GM23338 (cell line): ENCODE measurements at regions not wholly inside any gene's neighbourhood (a gene's known extent, or its start where the extent isn't known, plus 50 kb on each side); places are given as distances from the start of the nearest gene placed in this dataset.

ENCODE experiments used
- CREB1 ChIP-seq: fragments of 250-450 bp; sonication (Bioruptor Pico); IDR thresholded peaks from 2 replicates; pipeline ENCODE4 v1.5.0; 2020; ENCODE audit warnings: low read depth, mild to moderate bottlenecking, moderate library complexity
- CTCF ChIP-seq, 2 experiments: fragments of 200-600 bp in 1 of 2; sonication (generic) in 1 of 2; conservative IDR thresholded peaks; 2 replicates each; pipeline versions ENCODE4 v1.5.1 to v1.6.1; 2016 to 2017; ENCODE audit warnings: antibody characterized with exemption in 2 of 2, low read depth in 2 of 2, mild to moderate bottlenecking in 2 of 2, moderate library complexity in 1 of 2
- EZH2 ChIP-seq: fragments of 200-600 bp; sonication (generic); IDR thresholded peaks from one replicate; pipeline ENCODE4 v1.8.0; 2017; ENCODE audit warnings: antibody characterized with exemption, mild to moderate bottlenecking, low read depth; ENCODE audit not compliant: unreplicated experiment
- EZH2phosphoT487 ChIP-seq: fragments of 200-600 bp; sonication (generic); IDR thresholded peaks from one replicate; pipeline ENCODE4 v1.8.1; 2018; ENCODE audit warnings: antibody characterized with exemption; ENCODE audit not compliant: unreplicated experiment
- JUNB ChIP-seq: IDR thresholded peaks from one replicate; pipeline ENCODE4 v1.6.1; 2016; ENCODE audit warnings: antibody characterized with exemption; ENCODE audit not compliant: unreplicated experiment
- NANOG ChIP-seq: IDR thresholded peaks from 2 replicates; pipeline ENCODE4 v1.6.1; 2016; ENCODE audit warnings: antibody characterized with exemption, borderline replicate concordance
- POLR2AphosphoS5 ChIP-seq: IDR thresholded peaks from 2 replicates; pipeline ENCODE4 v1.6.1; 2016; ENCODE audit warnings: antibody characterized with exemption, low read depth
- REST ChIP-seq: IDR thresholded peaks from one replicate; pipeline ENCODE4 v1.6.1; 2018; ENCODE audit warnings: antibody characterized with exemption; ENCODE audit not compliant: unreplicated experiment
- TF ChIP-seq, protein P1 (sequence below): fragments of 250-450 bp; sonication (Bioruptor Pico); IDR thresholded peaks from 2 replicates; pipeline ENCODE4 v1.5.0; 2020; ENCODE audit warnings: mild to moderate bottlenecking, moderate library complexity

DNA sequence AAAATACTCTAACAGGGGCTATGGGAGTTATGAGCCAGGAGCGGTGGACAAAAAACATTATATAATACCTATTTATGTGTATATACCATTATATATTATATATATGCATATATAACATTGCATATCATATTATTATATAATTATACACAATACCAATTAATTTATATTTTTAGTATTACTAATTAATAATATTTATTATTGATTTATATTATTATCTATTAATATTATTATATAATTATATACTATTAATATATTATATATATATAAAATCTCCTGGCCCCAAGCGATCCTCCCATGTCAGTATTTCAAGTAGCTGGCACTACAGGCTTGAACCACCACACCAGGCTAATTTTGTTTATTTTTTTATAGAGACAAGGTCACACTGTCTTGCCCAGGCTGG, 73.8 kb upstream of the JADE1 start:
- TF ChIP-seq CTCF (conservative IDR thresholded peaks at IDR 0.05; ENCODE audit: low read depth in 2 of 2): no peak
- no peak for TF ChIP-seq REST
- TF ChIP-seq EZH2: no peak
- TF ChIP-seq NANOG: no peak
- TF ChIP-seq EZH2phosphoT487: no peak
- TF ChIP-seq, protein P1, sequence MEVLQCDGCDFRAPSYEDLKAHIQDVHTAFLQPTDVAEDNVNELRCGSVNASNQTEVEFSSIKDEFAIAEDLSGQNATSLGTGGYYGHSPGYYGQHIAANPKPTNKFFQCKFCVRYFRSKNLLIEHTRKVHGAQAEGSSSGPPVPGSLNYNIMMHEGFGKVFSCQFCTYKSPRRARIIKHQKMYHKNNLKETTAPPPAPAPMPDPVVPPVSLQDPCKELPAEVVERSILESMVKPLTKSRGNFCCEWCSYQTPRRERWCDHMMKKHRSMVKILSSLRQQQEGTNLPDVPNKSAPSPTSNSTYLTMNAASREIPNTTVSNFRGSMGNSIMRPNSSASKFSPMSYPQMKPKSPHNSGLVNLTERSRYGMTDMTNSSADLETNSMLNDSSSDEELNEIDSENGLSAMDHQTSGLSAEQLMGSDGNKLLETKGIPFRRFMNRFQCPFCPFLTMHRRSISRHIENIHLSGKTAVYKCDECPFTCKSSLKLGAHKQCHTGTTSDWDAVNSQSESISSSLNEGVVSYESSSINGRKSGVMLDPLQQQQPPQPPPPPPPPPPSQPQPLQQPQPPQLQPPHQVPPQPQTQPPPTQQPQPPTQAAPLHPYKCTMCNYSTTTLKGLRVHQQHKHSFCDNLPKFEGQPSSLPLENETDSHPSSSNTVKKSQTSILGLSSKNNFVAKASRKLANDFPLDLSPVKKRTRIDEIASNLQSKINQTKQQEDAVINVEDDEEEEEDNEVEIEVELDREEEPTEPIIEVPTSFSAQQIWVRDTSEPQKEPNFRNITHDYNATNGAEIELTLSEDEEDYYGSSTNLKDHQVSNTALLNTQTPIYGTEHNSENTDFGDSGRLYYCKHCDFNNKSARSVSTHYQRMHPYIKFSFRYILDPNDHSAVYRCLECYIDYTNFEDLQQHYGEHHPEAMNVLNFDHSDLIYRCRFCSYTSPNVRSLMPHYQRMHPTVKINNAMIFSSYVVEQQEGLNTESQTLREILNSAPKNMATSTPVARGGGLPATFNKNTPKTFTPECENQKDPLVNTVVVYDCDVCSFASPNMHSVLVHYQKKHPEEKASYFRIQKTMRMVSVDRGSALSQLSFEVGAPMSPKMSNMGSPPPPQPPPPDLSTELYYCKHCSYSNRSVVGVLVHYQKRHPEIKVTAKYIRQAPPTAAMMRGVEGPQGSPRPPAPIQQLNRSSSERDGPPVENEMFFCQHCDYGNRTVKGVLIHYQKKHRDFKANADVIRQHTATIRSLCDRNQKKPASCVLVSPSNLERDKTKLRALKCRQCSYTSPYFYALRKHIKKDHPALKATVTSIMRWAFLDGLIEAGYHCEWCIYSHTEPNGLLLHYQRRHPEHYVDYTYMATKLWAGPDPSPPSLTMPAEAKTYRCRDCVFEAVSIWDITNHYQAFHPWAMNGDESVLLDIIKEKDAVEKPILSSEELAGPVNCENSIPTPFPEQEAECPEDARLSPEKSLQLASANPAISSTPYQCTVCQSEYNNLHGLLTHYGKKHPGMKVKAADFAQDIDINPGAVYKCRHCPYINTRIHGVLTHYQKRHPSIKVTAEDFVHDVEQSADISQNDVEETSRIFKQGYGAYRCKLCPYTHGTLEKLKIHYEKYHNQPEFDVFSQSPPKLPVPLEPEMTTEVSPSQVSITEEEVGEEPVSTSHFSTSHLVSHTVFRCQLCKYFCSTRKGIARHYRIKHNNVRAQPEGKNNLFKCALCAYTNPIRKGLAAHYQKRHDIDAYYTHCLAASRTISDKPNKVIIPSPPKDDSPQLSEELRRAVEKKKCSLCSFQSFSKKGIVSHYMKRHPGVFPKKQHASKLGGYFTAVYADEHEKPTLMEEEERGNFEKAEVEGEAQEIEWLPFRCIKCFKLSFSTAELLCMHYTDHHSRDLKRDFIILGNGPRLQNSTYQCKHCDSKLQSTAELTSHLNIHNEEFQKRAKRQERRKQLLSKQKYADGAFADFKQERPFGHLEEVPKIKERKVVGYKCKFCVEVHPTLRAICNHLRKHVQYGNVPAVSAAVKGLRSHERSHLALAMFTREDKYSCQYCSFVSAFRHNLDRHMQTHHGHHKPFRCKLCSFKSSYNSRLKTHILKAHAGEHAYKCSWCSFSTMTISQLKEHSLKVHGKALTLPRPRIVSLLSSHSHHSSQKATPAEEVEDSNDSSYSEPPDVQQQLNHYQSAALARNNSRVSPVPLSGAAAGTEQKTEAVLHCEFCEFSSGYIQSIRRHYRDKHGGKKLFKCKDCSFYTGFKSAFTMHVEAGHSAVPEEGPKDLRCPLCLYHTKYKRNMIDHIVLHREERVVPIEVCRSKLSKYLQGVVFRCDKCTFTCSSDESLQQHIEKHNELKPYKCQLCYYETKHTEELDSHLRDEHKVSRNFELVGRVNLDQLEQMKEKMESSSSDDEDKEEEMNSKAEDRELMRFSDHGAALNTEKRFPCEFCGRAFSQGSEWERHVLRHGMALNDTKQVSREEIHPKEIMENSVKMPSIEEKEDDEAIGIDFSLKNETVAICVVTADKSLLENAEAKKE: no peak
- TF ChIP-seq POLR2AphosphoS5: no peak
- no peak for TF ChIP-seq CREB1
- TF ChIP-seq JUNB: no peak
